HG03108 (cell line): ENCODE measurements at regions not wholly inside any gene's neighbourhood (a gene's known extent, or its start where the extent isn't known, plus 50 kb on each side); places are given as distances from the start of the nearest gene placed in this dataset.

ENCODE experiments used
- ATAC-seq: cut with Tn5 transposase; IDR thresholded peaks from one replicate; pipeline ENCODE4 v1.9.1; 2021; ENCODE audit warnings: moderate library complexity; ENCODE audit not compliant: unreplicated experiment

DNA sequence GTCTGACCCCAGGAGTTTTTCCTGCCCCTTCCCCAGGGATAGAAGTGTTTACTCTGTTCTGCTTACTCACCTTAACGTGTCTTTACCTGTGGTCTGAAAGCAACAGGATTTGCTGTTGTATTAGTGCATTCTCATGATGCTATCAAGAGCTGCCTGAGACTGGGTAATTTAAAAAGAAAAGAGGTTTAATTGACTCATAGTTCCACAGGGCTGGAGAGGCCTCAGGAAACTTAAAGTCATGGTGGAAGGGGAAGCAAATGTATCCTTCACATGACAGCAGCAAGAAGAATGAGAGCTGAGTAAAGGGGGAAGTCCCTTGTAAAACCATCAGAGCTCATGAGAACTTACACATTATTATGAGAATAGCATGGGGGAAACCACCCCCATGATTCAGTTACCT lies 240.4 kb downstream of the SNAPC1 start:
- no peak for ATAC-seq

DNA sequence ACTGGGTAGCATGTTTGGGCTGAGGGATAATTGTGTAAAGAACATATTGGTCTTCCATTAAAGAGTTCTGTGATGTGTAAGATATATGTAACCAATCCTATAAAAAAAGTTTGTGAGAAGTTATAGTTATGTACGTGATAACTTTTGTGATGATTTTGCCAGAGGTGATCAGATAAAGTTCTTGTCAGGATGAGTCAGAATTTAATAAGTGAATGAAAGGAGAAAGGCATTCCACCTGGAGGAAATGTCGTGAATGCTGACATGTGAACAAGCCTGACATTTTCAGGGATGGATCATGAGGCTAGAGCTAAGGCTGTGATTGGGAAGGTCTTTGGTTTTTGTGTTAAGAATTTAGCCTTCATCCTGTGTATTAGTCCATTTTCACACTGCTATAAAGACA lies 241.5 kb downstream of the SNAPC1 start:
- no peak for ATAC-seq

DNA sequence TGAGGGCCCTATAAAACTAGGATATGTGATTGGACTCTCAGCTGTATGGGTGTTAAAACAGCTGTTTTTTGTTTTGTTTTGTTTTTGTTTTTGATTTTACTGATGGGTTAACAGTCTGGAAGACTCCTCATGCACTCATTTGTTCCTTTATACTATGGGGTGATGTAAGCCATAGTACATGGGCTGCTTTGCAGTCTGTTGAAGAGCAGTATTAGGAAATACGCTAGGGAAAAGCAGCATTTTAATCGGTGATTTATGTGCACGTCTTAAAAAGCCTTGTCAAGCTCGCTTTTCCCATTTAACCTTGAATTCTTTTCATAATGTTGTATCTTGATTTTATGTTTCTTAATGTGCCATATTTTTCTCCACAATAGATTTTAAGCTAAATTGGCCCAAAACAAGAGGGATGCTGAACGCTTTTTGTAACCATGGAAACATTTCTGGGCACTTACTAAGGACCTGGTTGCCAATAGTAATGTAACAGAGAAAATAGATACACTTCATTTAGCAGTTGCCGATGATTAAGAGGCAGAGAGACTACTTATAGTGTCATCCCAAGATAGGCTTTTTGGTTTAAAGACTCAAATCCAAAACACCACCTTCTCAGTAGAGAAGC lies 244.0 kb downstream of the SNAPC1 start:
- ATAC-seq = no peak

DNA sequence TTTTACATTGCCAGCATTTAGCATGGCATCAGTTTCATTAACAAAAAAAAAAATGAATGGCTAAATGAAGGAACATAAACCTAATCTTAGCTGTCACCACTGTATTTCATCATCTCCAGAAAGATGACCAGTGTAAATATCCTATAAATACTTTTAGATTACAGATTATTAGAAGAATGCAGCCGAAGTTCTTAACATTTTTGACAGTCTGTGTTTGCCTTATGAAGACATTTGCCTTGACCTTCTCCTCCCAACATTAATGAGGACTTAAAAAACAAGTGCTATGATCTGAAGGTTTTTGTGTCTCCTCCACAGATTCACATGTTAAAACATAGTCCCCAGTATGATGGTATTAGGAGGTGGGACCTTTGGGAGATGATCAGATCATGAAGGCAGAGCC lies 253.0 kb downstream of the SNAPC1 start:
- no peak for ATAC-seq

DNA sequence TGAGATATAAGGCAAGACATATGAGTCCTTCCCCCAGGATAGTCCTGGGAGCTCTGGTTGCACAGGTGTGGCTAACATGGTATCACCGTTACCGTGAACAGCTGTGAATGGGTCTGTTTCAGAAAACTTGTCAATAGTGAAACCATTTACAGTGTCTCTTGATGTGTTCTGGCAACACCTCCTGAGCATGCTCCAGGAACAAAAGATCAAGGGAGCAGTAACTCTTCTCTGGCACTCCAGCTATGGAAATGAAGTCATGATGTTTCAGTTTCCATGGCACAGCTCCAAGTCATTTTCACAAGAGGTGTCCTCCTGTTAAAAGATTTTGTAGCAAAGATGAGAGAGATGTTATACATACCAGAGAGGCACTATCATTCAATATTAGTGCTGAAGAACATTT lies 253.7 kb downstream of the SNAPC1 start:
- no peak for ATAC-seq

DNA sequence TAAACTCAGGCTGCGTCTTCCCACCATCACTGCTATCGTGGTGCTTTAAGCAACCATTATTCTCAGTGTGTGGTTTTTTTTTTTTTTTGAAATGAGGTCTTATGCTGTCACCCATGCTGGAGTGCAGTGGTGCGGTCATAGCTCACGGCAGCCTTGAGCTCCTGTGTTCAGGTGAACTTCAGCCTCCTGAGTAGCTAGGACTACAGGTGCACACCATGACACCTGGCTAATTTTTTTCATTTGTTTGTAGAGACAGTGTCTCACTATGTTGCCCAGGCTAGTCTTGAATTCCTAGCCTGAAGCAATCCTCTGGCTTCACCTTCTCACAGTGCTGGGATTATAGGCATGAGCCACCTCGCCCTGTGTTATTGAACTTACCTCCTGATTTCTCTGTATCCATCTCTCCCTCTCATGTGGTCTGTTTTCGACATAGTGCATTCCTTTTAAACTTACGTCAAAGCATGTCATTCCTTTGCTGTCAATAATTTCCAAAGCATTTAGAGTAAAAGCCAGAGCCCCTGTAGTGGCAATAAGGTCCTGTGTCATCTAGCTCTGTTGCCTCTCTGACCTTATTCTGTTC lies 255.5 kb downstream of the SNAPC1 start:
- no peak for ATAC-seq

DNA sequence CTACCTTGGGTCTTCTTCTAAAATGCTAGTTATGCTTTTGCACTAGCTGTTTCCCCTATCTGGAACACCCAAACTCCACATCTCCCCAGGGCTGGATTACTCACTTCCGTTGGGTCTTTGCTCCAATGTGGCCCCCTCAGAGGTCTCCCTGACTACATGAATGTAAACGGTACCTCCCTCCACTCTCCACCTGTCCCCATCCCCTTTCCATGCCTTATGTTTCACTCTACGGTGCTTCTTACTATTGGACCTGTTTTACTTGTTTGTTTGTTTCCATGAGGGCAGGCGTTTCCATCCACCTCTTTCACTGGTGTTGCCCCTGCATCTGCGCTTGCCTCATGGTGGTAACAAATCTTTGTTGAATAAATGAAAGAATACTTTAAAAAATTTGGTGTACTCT lies 256.4 kb downstream of the SNAPC1 start:
- ATAC-seq = no peak

DNA sequence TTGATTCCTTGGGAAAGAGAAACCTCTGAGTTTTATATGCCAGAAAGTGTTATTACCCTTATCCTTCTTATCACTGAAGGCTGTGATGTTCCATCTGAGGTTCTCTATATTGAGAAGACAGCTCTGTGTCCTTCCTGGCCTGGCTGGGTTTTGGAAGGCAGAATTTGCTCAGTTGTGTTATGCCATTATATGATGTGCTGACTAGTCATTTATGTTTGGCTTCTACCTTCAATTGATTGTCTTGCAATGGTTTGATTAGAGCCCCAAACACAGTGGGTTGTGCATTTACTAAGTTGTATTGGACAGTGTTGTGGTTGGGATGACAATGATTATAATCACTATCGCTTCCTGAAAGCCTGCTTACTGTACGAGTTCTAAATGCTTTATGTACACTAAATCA lies 265.7 kb downstream of the SNAPC1 start:
- no peak for ATAC-seq

DNA sequence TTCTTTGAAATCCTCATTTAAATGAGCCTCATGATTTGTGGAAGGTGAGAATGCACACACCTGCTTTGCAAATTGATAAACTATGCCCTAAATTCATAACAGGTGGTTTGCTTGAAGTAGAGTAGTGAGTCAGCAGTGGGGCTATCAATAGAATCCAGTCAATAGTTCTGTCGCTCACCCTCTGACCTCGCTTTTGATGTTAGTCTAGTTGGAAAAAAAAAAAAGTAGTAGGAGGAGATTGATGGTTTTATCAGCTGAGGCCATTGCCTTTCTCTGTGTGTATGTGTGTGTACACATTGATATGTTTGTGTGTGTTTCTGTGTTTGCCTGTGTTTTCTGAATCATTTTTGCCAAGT lies 267.3 kb downstream of the SNAPC1 start:
- no peak for ATAC-seq

DNA sequence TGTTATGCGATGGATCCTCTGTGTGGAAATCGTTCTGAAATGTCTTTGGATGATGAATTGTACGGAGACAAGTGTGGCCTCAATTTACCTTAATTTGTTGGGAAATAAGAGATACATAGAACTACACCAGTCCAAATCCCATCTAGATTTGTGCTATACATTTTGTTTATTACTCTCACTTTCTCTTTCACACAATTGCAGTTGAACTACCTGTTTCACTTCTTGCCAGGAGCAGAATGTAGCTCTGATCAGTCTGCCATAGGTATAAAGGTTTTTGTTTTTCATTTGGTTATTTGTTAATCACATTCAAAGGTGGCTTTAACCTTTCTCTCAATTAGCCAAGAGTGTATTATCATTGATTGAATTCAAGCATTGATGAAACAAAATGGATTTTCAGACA lies 268.2 kb downstream of the SNAPC1 start:
- no peak for ATAC-seq

DNA sequence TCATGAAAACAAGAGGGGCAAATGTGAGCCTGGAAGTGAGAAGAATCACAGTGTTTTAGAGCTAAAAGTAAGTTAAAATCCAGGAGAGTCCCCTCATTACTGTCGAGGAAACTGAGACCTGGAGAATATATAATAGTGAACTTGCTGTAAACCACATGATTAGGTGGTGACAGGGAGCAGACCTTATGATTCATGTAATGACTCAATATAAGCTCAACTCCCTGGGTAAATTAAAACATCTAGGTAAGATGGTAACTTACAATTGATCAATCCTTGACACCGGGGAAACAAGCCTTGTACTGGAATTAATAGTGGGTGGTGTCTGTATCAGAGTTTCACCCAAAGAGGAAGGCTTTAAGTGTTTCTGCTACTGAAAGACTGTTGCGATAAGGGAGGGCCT lies 269.3 kb downstream of the SNAPC1 start:
- ATAC-seq = no peak

DNA sequence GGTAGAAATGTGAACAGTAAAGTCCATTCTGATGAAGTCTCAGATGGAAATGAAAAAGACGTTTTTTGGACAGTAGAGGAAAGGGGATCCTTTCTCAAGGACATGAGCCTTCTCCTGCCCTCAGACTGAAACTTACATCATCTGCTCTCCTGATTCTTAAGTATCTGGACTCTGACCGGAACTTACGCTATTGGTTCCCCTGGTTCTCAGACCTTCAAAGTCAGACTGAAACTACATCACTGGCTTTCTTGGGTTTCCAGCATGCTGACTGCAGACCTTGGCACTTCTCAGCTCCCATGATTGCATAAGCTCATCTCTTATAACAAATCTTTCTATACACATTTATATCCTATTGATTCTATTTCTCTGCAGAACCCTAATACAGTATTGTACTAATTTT lies 291.0 kb downstream of the SNAPC1 start:
- no peak for ATAC-seq

DNA sequence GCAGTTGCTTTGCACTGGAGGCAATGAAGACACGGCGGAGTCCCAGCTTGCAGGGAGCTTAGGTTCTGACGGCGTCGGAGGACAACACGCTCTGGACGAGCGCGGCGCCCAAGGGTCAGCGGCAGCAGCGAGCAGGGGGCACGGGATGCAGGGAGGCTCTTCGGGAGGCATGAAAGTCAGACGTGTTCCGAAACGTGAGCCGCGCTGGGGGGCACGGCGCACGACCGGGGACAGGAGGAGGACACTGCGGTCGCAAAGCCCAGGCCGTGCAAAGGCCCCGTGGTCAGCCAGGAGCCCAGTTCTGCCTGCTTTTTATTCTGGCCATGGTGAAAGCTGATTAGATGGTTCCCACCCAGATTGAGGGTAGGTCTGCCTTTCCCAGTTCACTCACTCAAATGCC lies 294.6 kb downstream of the SNAPC1 start:
- no peak for ATAC-seq

DNA sequence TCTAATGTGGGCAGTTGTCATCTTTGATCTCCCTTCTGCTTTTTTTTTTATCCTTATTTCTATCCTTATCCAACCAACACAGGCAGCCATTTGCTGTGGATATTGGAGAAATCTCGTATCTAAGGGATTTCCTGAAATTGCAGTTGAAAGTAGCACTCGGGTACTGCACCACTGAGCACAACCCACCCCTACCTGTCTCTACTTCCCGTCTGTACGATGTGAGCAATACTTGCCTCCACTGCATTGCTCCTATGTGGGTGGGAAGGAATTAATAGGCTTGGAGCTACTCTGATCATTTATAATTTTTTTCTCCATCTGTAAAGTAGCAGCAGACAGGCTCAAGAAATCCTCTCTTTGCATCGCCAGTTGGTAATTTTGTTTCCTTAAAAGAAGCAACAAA lies 300.4 kb downstream of the SNAPC1 start:
- no peak for ATAC-seq

DNA sequence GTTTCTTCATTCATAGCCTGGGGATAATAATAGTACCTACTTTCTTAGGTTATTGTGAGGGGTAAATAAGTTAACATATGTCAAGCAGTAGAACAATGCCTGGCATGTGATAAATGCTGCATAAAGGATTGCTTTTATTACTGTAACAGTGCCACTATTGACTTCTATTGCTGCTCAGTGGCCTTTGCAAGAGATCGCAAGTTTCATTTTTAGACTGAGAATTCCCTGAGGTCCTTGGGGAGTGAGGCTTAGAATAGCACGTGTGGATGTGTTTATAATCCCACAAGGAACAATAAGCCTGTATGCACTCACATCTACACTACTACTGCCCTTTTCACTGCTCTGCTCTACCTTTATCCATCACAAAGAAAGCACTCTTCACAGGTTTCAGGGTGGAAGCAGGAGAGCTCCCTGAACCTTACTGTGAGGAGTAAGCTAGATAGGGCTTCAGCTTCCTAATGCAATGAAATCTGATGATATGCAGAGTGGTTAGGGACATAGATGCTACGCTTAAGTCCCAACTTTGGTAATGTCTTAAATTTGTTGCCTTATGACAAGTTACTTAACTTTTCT lies 302.6 kb downstream of the SNAPC1 start:
- no peak for ATAC-seq

DNA sequence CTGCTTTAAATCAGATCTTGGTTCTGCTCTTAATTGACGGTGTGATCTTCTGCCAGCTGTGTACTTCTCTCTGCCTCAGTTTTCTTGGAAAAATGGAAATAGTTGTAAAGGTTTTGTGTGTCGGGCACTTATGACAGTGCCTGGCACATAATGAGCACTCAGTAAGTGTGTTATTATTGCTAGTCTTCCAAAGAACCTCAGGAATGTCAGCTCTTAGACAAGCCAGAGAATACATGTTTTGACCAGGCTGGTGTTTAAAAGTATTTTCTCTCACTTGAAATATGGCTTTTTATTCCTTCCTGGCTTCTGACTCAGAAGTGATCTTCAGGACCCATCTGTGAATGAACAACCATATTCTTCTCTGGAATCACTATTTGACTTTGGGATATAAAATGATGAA lies 304.1 kb downstream of the SNAPC1 start:
- ATAC-seq = no peak

DNA sequence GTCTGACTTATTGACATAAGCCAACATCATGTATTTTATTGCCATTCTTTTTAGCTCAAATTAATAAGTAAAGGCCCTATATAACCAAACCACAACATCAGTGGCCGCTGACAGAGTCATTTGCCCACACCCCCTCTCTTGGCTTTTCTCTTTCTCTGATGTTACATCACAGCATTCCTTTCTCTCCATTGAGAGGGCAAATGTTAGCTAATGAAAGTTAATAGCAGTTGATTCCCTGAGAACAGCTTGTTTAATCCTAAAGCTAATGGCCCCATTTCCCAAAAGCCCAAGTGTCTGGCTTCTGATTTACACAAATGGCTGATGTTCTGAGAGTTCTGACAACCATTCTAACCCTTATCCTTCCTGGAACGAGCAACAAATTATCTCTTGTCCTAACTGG lies 308.8 kb downstream of the SNAPC1 start:
- no peak for ATAC-seq

DNA sequence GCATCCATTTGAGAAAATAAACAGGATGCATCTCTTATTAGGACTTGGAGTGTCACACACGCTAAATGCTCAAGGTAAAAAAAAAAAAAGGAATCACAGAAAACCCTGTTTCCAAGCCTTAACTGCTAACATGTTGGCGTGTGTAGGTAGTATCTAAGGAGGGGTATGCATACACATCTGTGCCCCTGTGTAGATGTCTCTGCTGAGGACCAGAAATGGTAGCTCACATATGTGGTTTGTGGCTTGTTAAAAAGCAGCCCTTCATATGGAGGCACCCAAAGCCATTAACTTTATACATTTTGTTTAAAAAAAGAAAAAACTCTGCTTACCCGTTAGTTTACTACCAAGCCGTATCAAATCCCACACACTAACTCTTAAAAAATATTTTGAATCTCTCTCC lies 314.1 kb downstream of the SNAPC1 start:
- no peak for ATAC-seq

DNA sequence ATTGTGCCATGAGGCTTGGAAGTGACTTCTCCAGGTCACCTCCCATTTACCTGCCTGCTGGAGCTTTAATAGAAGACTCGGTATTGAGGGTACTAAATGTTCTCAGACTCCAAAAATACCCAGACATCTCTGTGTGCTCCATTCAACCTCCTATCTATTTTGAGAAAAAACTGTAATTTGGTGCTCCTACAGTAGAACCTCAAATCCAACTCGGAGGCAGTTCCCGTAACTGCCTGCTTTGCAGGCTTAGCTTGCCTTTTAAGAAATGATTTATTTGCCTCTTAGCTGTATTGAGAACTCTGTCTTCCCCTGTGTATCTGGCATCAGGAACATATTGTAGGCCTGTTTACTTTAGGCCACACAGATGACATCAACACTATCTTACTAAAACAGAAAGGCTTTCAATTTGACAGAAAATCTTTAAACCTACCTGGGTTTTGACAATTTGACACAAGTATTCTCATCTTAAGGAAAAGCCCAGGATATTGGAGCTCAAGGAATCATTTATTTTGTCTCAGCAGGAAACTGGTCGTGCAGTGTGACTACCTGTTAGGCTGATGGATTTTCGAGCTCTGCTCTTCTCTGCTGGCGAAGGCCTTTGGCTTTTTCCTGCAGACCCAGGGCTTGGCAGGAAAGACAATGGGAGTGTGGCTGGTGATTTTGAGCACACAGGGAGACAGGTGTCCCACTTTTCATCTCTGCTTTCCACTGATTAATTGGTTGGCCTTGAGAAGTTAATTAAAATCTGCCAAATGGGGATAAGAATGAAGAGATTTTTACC lies 314.8 kb downstream of the SNAPC1 start:
- no peak for ATAC-seq

DNA sequence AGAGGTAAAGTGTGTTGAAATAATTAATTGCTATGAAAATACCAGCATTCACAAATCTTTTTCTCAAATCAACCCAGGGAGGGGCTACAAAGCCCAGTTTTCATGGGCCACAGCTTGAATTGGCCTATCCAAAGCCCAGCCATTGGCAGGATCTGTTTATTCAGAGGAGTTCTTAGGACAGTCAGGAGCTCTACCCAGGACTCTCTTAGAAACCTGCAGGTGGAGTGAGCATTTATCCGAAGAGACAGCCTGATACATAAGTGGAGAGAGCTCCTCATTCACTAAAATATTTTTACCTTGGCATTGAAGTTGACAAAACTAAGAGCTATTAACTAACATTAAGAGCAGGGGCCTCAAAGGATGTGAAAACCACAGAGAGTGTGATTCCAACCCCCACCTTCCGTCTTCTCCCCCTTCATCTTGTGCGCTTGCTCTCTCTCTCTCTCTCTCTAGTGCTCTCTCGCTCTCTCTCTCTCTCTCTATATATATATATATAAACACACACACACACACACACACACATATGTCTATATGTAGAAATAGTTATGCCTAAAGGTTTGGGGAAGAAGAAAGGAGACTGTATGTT lies 315.5 kb downstream of the SNAPC1 start:
- ATAC-seq = no peak

DNA sequence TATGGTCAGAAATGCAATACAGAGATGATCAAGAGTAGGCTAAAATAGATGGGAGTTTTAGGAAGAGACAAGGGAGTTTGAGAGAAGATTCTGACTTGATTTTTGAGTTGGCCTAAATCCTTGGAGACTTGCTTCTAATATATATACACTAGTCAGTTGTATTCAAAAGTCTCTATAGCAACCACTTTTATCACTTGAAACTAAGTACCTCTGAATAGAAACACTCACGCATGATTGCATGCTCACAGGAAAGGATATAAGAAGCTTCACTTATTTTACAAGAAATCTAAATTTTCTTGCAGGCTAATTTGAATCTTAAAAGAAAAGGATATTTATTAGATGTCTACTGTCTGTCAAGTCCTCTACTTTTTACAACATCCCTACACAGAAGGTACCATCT lies 316.8 kb downstream of the SNAPC1 start:
- peak; percentile 51 for ATAC-seq
